GM23338 (cell line): ENCODE measurements at regions not wholly inside any gene's neighbourhood (a gene's known extent, or its start where the extent isn't known, plus 50 kb on each side); places are given as distances from the start of the nearest gene placed in this dataset.

Experiments used
- ATAC-seq: fragments of 200-7000 bp; cut with Tn5 transposase; 3 replicates; pipeline ENCODE4 v1.9.1; 2020
- DNase-seq: peaks from one replicate; pipeline ENCODE4 v3.0.0-alpha.2; 2015; ENCODE audit warnings: low spot score
- H2AFZ ChIP-seq: fragments of 200-600 bp; sonication (generic); 2 replicates; pipeline ENCODE4 v1.8.0; 2016; ENCODE audit warnings: antibody characterized with exemption, mild to moderate bottlenecking, moderate library complexity
- H3F3A ChIP-seq: fragments of 200-600 bp; sonication (generic); replicated peaks from 2 replicates; pipeline ENCODE4 v1.8.0; 2017; ENCODE audit warnings: antibody characterized with exemption, mixed run types, low read depth
- H3K27ac ChIP-seq: fragments of 200-600 bp; sonication (generic); 2 replicates; pipeline ENCODE4 v1.6.1; 2016; ENCODE audit warnings: low read depth
- H3K27me3 ChIP-seq: fragments of 200-600 bp; sonication (generic); 2 replicates; pipeline ENCODE4 v1.8.0; 2016; ENCODE audit warnings: mild to moderate bottlenecking, mixed run types, moderate library complexity; ENCODE audit not compliant: insufficient read depth
- H3K36me3 ChIP-seq: fragments of 200-600 bp; sonication (generic); 2 replicates; pipeline ENCODE4 v1.8.0; 2016; ENCODE audit warnings: mild to moderate bottlenecking; ENCODE audit not compliant: insufficient read depth
- H3K4me1 ChIP-seq: fragments of 200-600 bp; sonication (generic); 2 replicates; pipeline ENCODE4 v1.8.0; 2016; ENCODE audit warnings: mild to moderate bottlenecking, moderate library complexity; ENCODE audit not compliant: insufficient read depth
- H3K4me2 ChIP-seq: fragments of 200-600 bp; sonication (generic); 2 replicates; pipeline ENCODE4 v1.7.1; 2017; ENCODE audit warnings: mixed run types
- H3K4me3 ChIP-seq: fragments of 200-600 bp; sonication (generic); 2 replicates; pipeline ENCODE4 v1.6.1; 2016; ENCODE audit warnings: mixed run types
- H3K79me2 ChIP-seq: fragments of 200-600 bp; sonication (generic); replicated peaks from 2 replicates; pipeline ENCODE4 v1.8.0; 2017; ENCODE audit warnings: mild to moderate bottlenecking; ENCODE audit not compliant: insufficient read depth
- H3K9me2 ChIP-seq: fragments of 200-600 bp; sonication (generic); 2 replicates; pipeline ENCODE4 v1.8.0; 2017; ENCODE audit not compliant: insufficient read depth
- H4K20me1 ChIP-seq: fragments of 200-600 bp; sonication (generic); replicated peaks from 2 replicates; pipeline ENCODE4 v1.8.0; 2017; ENCODE audit warnings: mild to moderate bottlenecking; ENCODE audit not compliant: insufficient read depth
- H3K27ac Mint-ChIP-seq: 2 replicates; pipeline ENCODE4 v1.8.0; 2020; ENCODE audit warnings: inconsistent platforms, mild to moderate bottlenecking, moderate library complexity, mixed read lengths
- H3K27me3 Mint-ChIP-seq: 3 replicates; pipeline ENCODE4 v1.8.0; 2022; ENCODE audit warnings: low read depth, mild to moderate bottlenecking, moderate library complexity, mixed read lengths, inconsistent platforms; ENCODE audit not compliant: insufficient read depth, poor library complexity
- H3K36me3 Mint-ChIP-seq: 3 replicates; pipeline ENCODE4 v1.8.0; 2021; ENCODE audit warnings: low read depth, mild to moderate bottlenecking, inconsistent platforms, moderate library complexity, mixed read lengths
- H3K4me1 Mint-ChIP-seq: 3 replicates; pipeline ENCODE4 v1.8.0; 2020; ENCODE audit warnings: mild to moderate bottlenecking, inconsistent platforms, mixed read lengths
- H3K4me3 Mint-ChIP-seq: 3 replicates; pipeline ENCODE4 v1.8.0; 2021; ENCODE audit warnings: moderate library complexity, mild to moderate bottlenecking, inconsistent platforms, mixed read lengths
- H3K9me3 Mint-ChIP-seq: 3 replicates; pipeline ENCODE4 v1.8.0; 2020; ENCODE audit warnings: moderate library complexity, mild to moderate bottlenecking, inconsistent platforms, mixed read lengths
- CREB1 ChIP-seq: fragments of 250-450 bp; sonication (Bioruptor Pico); IDR thresholded peaks from 2 replicates; pipeline ENCODE4 v1.5.0; 2020; ENCODE audit warnings: low read depth, mild to moderate bottlenecking, moderate library complexity
- ETS1 ChIP-seq: IDR thresholded peaks from 2 replicates; pipeline ENCODE4 v1.6.1; 2016; ENCODE audit warnings: antibody characterized with exemption
- EZH2 ChIP-seq: fragments of 200-600 bp; sonication (generic); IDR thresholded peaks from one replicate; pipeline ENCODE4 v1.8.0; 2017; ENCODE audit warnings: antibody characterized with exemption, mild to moderate bottlenecking, low read depth; ENCODE audit not compliant: unreplicated experiment
- EZH2phosphoT487 ChIP-seq: fragments of 200-600 bp; sonication (generic); IDR thresholded peaks from one replicate; pipeline ENCODE4 v1.8.1; 2018; ENCODE audit warnings: antibody characterized with exemption; ENCODE audit not compliant: unreplicated experiment
- NANOG ChIP-seq: IDR thresholded peaks from 2 replicates; pipeline ENCODE4 v1.6.1; 2016; ENCODE audit warnings: antibody characterized with exemption, borderline replicate concordance
- POLR2AphosphoS5 ChIP-seq: IDR thresholded peaks from 2 replicates; pipeline ENCODE4 v1.6.1; 2016; ENCODE audit warnings: antibody characterized with exemption, low read depth
- STAT1 ChIP-seq: IDR thresholded peaks from one replicate; pipeline ENCODE4 v1.6.1; 2016; ENCODE audit warnings: antibody characterized with exemption; ENCODE audit not compliant: unreplicated experiment
- ZNF331 ChIP-seq: fragments of 250-450 bp; sonication (Bioruptor Pico); IDR thresholded peaks from 2 replicates; pipeline ENCODE4 v1.5.0; 2020; ENCODE audit warnings: low read depth, mild to moderate bottlenecking, moderate library complexity
- ZNF462 ChIP-seq: fragments of 250-450 bp; sonication (Bioruptor Pico); IDR thresholded peaks from 2 replicates; pipeline ENCODE4 v1.5.0; 2020; ENCODE audit warnings: mild to moderate bottlenecking, moderate library complexity
- TF ChIP-seq, protein P1 (sequence below), 2 experiments: fragments of 200-600 bp in 1 of 2; sonication (generic) in 1 of 2; conservative IDR thresholded peaks; 2 replicates each; pipeline versions ENCODE4 v1.5.1 to v1.6.1; 2016 to 2017; ENCODE audit warnings: antibody characterized with exemption in 2 of 2, low read depth in 2 of 2, mild to moderate bottlenecking in 2 of 2, moderate library complexity in 1 of 2

DNA sequence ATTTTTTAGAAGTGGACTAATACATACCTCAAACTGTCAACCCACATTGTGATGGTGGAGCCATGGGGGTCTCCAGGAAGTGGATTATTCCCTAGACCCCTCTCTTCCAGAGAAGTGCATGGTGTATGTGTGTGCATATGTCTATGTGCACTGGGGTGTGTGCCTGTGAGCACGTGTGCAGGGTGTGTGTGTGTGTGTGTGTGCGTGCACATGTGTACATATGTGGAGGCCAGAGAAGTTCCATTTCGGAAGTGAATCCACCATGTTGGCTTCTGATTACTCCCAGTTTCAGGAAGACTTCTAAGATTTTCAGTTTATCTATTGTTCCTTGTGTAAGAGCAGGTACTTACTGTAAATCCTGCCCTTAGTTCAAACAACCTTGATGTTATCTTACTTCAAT, 208.5 kb upstream of the SULF2 start (continued):
- TF ChIP-seq EZH2 (no peak), NANOG (no peak), STAT1 (no peak), POLR2AphosphoS5 (no peak), ZNF331 (CRISPR knock-in tag) (no peak), ETS1 (no peak), CREB1 (CRISPR knock-in tag) (no peak)
- TF ChIP-seq, protein P1, sequence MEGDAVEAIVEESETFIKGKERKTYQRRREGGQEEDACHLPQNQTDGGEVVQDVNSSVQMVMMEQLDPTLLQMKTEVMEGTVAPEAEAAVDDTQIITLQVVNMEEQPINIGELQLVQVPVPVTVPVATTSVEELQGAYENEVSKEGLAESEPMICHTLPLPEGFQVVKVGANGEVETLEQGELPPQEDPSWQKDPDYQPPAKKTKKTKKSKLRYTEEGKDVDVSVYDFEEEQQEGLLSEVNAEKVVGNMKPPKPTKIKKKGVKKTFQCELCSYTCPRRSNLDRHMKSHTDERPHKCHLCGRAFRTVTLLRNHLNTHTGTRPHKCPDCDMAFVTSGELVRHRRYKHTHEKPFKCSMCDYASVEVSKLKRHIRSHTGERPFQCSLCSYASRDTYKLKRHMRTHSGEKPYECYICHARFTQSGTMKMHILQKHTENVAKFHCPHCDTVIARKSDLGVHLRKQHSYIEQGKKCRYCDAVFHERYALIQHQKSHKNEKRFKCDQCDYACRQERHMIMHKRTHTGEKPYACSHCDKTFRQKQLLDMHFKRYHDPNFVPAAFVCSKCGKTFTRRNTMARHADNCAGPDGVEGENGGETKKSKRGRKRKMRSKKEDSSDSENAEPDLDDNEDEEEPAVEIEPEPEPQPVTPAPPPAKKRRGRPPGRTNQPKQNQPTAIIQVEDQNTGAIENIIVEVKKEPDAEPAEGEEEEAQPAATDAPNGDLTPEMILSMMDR (conservative IDR thresholded peaks at IDR 0.05; ENCODE audit: low read depth in 2 of 2) = no peak

DNA sequence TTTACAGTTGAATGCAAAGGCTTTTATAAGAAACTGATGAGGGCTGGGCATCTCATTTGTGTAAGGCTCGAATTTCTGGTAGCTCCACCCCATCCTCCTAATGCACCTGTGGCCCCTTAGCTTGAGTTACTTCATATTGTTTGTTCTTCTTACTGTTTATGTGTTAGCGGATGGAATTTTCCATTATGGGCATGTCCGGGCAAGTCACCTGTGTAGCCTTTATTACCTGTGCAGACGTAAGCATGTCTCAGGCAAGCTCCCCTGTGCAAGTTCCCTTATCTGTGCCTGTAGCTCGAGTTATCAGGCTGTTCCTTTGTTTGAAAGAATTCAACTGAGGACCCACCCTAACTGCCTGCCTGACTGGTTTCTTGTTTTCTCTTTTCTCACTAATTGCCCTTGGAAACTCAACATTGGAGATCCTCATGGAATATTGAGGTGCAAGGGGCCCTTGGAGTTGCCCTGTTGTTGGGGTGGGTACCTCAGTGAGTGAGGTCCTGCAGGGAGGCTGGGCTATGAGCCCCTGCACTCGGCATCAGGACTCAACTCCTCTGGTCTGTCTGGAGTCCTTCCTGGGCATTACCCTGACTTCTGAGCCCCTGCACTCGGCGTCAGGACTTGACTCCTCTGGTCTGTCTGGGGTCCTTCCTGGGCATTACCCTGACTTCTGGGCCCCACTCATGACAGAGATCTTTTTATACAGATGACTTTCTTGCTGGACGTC, 207.9 kb upstream of the SULF2 start:
- ATAC-seq = no peak
- H3K4me3 ChIP-seq = no peak overlapping the region
- Mint-ChIP-seq H3K4me3 (no peak overlapping the region), H3K9me3 (peaks cover 32% of the 10 kb centered on the region), H3K4me1 (peaks cover 25% of the 10 kb centered on the region), H3K27me3 (peaks cover 5% of the 10 kb centered on the region), H3K36me3 (peaks cover 30% of the 10 kb centered on the region), H3K27ac (no peak overlapping the region)
- no peaks in the 10 kb centered on the region for H3K79me2 ChIP-seq
- no peak overlapping the region for H3K4me2 ChIP-seq
- no peaks in the 10 kb centered on the region for H3K27me3 ChIP-seq
- H3F3A ChIP-seq = 0 out of 2 replicates have a peak, but pooled peaks cover 4% of the 10 kb centered on the region
- no peak overlapping the region for H3K27ac ChIP-seq
- peaks cover 5% of the 10 kb centered on the region; the same call in 1 of the 2 replicates for H3K9me2 ChIP-seq
- H2AFZ ChIP-seq = 0 out of 2 replicates have a peak overlapping the region, but pooled peaks have one; percentile 33
- no peaks in the 10 kb centered on the region for H4K20me1 ChIP-seq
- TF ChIP-seq CREB1 (CRISPR knock-in tag) (no peak), ZNF462 (CRISPR knock-in tag) (no peak), EZH2 (no peak), ETS1 (no peak), EZH2phosphoT487 (no peak)
- peaks cover 9% of the 10 kb centered on the region; the same call in 1 of the 2 replicates for H3K4me1 ChIP-seq
- DNase-seq = no peak
- peaks cover 15% of the 10 kb centered on the region for H3K36me3 ChIP-seq
